ENCODE measurements at regions not wholly inside any gene's neighbourhood (a gene's known extent, or its start where the extent isn't known, plus 50 kb on each side); places are given as distances from the start of the nearest gene placed in this dataset.

DNA sequence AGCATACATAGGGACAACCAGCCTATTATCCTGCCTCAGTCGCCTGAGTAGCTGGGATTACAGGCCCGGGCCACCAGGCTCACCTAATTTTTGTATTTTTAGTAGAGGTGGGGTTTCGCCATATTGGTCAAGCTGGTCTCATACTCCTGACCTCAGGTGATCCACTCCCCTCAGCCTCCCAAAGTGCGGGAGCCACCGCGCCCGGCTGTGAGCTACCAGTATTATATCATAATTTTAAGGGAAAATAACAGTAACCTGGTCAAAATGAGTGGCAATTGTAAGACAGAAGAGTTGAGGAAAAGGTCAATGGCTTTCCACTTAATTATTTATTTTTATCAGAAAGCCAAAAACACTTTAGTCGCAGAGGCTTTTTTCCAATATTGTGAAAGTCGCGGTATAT lies 652.6 kb upstream of the BCHE start:
- ChIA-PET POLR2A (ENCODE audit: low non-redundant PET) (no interaction called here), CTCF (no interaction called here)
- no peak overlapping the region for H3K4me3 ChIP-seq (ENCODE audit: low read depth, low read length, poor library complexity, severe bottlenecking)

DNA sequence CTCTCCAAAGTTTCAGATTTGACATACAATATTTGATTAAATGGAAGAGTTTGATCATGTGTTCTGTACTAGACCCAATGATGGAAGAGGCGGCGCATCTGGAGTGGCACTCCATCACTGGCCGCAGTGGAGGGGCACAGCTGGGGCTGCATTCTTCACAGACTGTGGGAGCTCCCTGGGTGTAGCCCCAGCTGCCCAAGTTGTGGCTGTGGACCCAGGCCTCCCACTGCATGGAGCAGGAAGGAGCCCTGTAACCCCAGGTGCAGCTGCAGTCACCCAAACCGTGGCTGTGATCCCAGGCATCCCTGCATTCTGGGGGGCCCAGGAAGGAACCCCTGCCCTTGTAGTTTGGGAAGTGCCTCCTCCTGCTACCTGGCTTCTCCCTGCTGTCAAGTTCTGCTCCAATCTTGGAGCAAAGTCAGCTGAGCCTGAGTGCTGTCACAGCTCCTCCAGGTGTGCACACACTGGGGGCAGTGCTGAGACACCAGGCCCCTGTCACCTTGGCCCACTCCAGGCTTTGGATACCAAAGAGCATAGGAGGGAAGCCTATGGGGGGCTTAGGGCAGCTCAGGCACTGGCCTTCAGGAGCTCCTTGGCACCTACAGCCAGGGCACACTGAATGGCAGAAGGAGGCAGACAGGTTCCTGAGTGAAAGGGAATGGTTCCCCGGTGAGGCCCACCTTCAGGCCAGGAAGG lies 651.9 kb upstream of the BCHE start:
- Histone ChIP-seq H3K27me3 (replicated peaks; ENCODE audit: insufficient read depth, low read depth, low read length, poor library complexity) (no peaks in the 10 kb centered on the region), H3K27ac (ENCODE audit: low read depth, low read length, poor library complexity, severe bottlenecking) (no peak overlapping the region), H3K4me1 (ENCODE audit: insufficient read depth, low read length, poor library complexity, severe bottlenecking) (no peaks in the 10 kb centered on the region), H3K4me3 (ENCODE audit: low read depth, low read length, poor library complexity, severe bottlenecking) (no peak overlapping the region), H3K36me3 (ENCODE audit: insufficient read depth, low read length, poor library complexity, severe bottlenecking) (no peaks in the 10 kb centered on the region), H3K9me3 (ENCODE audit: low read depth, low read length, poor library complexity, severe bottlenecking) (no peaks in the 10 kb centered on the region)
- intact Hi-C loops (cut with micrococcal nuclease; ENCODE audit: unreplicated experiment) = no loop called here
- CTCF ChIA-PET = no interaction called here
- no peak for DNase-seq (ENCODE audit: low spot score)
- no peak for TF ChIP-seq EZH2 (IDR thresholded peaks at IDR 0.05; ENCODE audit: borderline replicate concordance, low read depth, low read length, poor library complexity, severe bottlenecking)
- TF ChIP-seq, protein P1, sequence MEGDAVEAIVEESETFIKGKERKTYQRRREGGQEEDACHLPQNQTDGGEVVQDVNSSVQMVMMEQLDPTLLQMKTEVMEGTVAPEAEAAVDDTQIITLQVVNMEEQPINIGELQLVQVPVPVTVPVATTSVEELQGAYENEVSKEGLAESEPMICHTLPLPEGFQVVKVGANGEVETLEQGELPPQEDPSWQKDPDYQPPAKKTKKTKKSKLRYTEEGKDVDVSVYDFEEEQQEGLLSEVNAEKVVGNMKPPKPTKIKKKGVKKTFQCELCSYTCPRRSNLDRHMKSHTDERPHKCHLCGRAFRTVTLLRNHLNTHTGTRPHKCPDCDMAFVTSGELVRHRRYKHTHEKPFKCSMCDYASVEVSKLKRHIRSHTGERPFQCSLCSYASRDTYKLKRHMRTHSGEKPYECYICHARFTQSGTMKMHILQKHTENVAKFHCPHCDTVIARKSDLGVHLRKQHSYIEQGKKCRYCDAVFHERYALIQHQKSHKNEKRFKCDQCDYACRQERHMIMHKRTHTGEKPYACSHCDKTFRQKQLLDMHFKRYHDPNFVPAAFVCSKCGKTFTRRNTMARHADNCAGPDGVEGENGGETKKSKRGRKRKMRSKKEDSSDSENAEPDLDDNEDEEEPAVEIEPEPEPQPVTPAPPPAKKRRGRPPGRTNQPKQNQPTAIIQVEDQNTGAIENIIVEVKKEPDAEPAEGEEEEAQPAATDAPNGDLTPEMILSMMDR (conservative IDR thresholded peaks at IDR 0.05; ENCODE audit: low read depth, low read length) = no peak
- no TSS peak for BruUV-seq (replicated peaks)
- POLR2A ChIA-PET (ENCODE audit: low non-redundant PET) = no interaction called here

More for the DNA sequence above, 652.6 kb upstream of the BCHE start:
- TF ChIP-seq EZH2 (IDR thresholded peaks at IDR 0.05; ENCODE audit: borderline replicate concordance, low read depth, low read length, poor library complexity, severe bottlenecking) = no peak
- TF ChIP-seq, protein P1 (conservative IDR thresholded peaks at IDR 0.05; ENCODE audit: low read depth, low read length) = no peak
- H3K4me1 ChIP-seq (ENCODE audit: insufficient read depth, low read length, poor library complexity, severe bottlenecking) = no peaks in the 10 kb centered on the region
- no TSS peak for BruUV-seq (replicated peaks)
- no peak for DNase-seq (ENCODE audit: low spot score)
- no peak overlapping the region for H3K27ac ChIP-seq (ENCODE audit: low read depth, low read length, poor library complexity, severe bottlenecking)
- intact Hi-C loops (cut with micrococcal nuclease; ENCODE audit: unreplicated experiment) = no loop called here
- H3K9me3 ChIP-seq (ENCODE audit: low read depth, low read length, poor library complexity, severe bottlenecking) = no peaks in the 10 kb centered on the region
- no peaks in the 10 kb centered on the region for H3K36me3 ChIP-seq (ENCODE audit: insufficient read depth, low read length, poor library complexity, severe bottlenecking)
- no peaks in the 10 kb centered on the region for H3K27me3 ChIP-seq (replicated peaks; ENCODE audit: insufficient read depth, low read depth, low read length, poor library complexity)

DNA sequence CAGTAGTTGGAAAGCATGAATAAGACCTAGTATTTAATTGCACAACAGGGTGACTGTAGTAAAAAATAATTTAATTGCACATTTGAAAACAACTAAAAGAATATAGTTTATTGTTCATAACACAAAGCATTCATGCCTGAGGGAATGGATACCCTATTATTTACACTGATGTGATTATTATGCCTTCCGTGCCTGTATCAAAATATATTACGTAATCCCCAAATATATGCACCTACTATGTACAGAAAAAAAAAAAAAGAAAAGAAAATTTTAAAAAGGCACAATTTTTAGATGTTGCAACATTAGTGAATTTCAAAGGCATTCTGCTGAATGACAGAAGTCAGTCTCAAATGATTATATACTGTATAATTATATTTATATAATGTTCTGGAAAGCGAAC lies 647.2 kb upstream of the BCHE start:
- no peak overlapping the region for H3K27ac ChIP-seq (ENCODE audit: low read depth, low read length, poor library complexity, severe bottlenecking)
- no peaks in the 10 kb centered on the region for H3K9me3 ChIP-seq (ENCODE audit: low read depth, low read length, poor library complexity, severe bottlenecking)
- no peak overlapping the region for H3K4me3 ChIP-seq (ENCODE audit: low read depth, low read length, poor library complexity, severe bottlenecking)
- BruUV-seq (replicated peaks) = no TSS peak
- no peak for TF ChIP-seq EZH2 (IDR thresholded peaks at IDR 0.05; ENCODE audit: borderline replicate concordance, low read depth, low read length, poor library complexity, severe bottlenecking)
- TF ChIP-seq, protein P1 (conservative IDR thresholded peaks at IDR 0.05; ENCODE audit: low read depth, low read length) = no peak
- H3K36me3 ChIP-seq (ENCODE audit: insufficient read depth, low read length, poor library complexity, severe bottlenecking) = no peaks in the 10 kb centered on the region
- ChIA-PET POLR2A (ENCODE audit: low non-redundant PET) (no interaction called here), CTCF (no interaction called here)
- intact Hi-C loops (cut with micrococcal nuclease; ENCODE audit: unreplicated experiment) = no loop called here
- no peaks in the 10 kb centered on the region for H3K27me3 ChIP-seq (replicated peaks; ENCODE audit: insufficient read depth, low read depth, low read length, poor library complexity)
- DNase-seq (ENCODE audit: low spot score) = no peak
- no peaks in the 10 kb centered on the region for H3K4me1 ChIP-seq (ENCODE audit: insufficient read depth, low read length, poor library complexity, severe bottlenecking)

All from A673 (cell line).